GM06990 (cell line): ENCODE measurements at regions not wholly inside any gene's neighbourhood (a gene's known extent, or its start where the extent isn't known, plus 50 kb on each side); places are given as distances from the start of the nearest gene placed in this dataset.
A peak's percentile ranks its signal among the peaks of the same experiment; 100 is the strongest.

Source experiments
- DNase-seq: peaks from one replicate; pipeline ENCODE4 v3.0.0-alpha.2; 2011; ENCODE audit not compliant: insufficient read length; ENCODE audit errors: extremely low read depth
- H3K27me3 ChIP-seq: replicated peaks from 2 replicates; pipeline ENCODE4 v1.6.0; 2011; ENCODE audit warnings: low read length; ENCODE audit not compliant: control insufficient read depth, insufficient read depth
- H3K36me3 ChIP-seq: 2 replicates; pipeline ENCODE4 v1.5.1; 2011; ENCODE audit warnings: low read length; ENCODE audit not compliant: control insufficient read depth, insufficient read depth
- H3K4me3 ChIP-seq: replicated peaks from 2 replicates; pipeline ENCODE4 v1.5.1; 2011; ENCODE audit warnings: low read depth, mild to moderate bottlenecking, control low read depth, low read length
- CTCF ChIP-seq: IDR thresholded peaks from 2 replicates; pipeline ENCODE4 v1.5.1; 2011; ENCODE audit warnings: low read length, control low read depth, mild to moderate bottlenecking, inconsistent platforms; ENCODE audit not compliant: insufficient read depth, poor library complexity, severe bottlenecking

GRCh38 chr3:159263750-159264553 lies 462.1 kb downstream of the MFSD1 start:
- Histone ChIP-seq H3K4me3 (no peak overlapping the region), H3K36me3 (no peaks in the 10 kb centered on the region)
- DNase-seq: peak; percentile 1

GRCh38 chr3:159265705-159266104 lies 463.9 kb downstream of the MFSD1 start:
- DNase-seq: no peak
- no peak for TF ChIP-seq CTCF

More at GRCh38 chr3:159263750-159264553, 462.1 kb downstream of the MFSD1 start:
- H3K27me3 ChIP-seq: no peaks in the 10 kb centered on the region
- TF ChIP-seq CTCF: peak; percentile 64

GRCh38 chr3:159266779-159267178 lies 464.9 kb downstream of the MFSD1 start:
- Histone ChIP-seq H3K36me3 (no peaks in the 10 kb centered on the region), H3K4me3 (no peak overlapping the region), H3K27me3 (no peaks in the 10 kb centered on the region)
- DNase-seq: no peak
- peak; percentile 50 for TF ChIP-seq CTCF

More at GRCh38 chr3:159265705-159266104, 463.9 kb downstream of the MFSD1 start:
- Histone ChIP-seq H3K27me3 (no peaks in the 10 kb centered on the region), H3K36me3 (no peaks in the 10 kb centered on the region), H3K4me3 (no peak overlapping the region)

GRCh38 chr3:159271799-159272512 lies 470.1 kb downstream of the MFSD1 start:
- no peak for DNase-seq
- Histone ChIP-seq H3K27me3 (no peaks in the 10 kb centered on the region), H3K36me3 (no peaks in the 10 kb centered on the region), H3K4me3 (no peak overlapping the region)
- no peak for TF ChIP-seq CTCF

- H3K4me3 ChIP-seq: no peak overlapping the region
- H3K36me3 ChIP-seq: no peaks in the 10 kb centered on the region
- H3K27me3 ChIP-seq: no peaks in the 10 kb centered on the region
- no peak for DNase-seq
- TF ChIP-seq CTCF: no peak
Observed at GRCh38 chr3:159273070-159273469, 471.2 kb downstream of the MFSD1 start.
